ENCODE measurements at regions not wholly inside any gene's neighbourhood (a gene's known extent, or its start where the extent isn't known, plus 50 kb on each side); places are given as distances from the start of the nearest gene placed in this dataset.

DNA sequence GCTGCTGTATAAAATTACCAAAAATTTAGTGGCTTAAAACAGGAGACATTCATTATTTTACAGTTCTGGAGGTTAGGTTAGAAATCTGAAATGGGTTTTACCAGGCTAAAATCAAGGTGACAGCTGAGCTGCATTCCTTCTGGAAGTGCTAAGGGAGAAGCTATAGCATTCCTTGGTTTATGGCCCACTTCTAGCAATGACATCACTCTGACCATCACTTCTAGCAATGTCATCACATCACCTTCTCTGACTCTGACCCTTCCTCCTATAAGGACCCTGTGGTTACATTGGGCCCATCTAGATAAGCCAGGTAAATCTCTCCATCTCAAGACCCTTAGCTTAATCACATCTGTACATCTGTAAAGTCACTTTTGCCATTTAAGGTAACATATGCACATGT is 366.1 kb downstream of the EFNA5 start:
- TF ChIP-seq GABPA (IDR thresholded peaks at IDR 0.05 in 1 of 2, conservative IDR thresholded peaks at IDR 0.05 in 1 of 2) (no peak), FOXA1 (IDR thresholded peaks at IDR 0.05) (no peak), JUND (IDR thresholded peaks at IDR 0.05) (no peak), EGR1 (IDR thresholded peaks at IDR 0.05; ENCODE audit: low read depth in 2 of 2) (no peak), SP1 (IDR thresholded peaks at IDR 0.05) (no peak), YY1 (IDR thresholded peaks at IDR 0.05) (no peak), RAD21 (IDR thresholded peaks at IDR 0.05) (no peak), TAF1 (conservative IDR thresholded peaks at IDR 0.05) (no peak)
- TF ChIP-seq, protein P1, sequence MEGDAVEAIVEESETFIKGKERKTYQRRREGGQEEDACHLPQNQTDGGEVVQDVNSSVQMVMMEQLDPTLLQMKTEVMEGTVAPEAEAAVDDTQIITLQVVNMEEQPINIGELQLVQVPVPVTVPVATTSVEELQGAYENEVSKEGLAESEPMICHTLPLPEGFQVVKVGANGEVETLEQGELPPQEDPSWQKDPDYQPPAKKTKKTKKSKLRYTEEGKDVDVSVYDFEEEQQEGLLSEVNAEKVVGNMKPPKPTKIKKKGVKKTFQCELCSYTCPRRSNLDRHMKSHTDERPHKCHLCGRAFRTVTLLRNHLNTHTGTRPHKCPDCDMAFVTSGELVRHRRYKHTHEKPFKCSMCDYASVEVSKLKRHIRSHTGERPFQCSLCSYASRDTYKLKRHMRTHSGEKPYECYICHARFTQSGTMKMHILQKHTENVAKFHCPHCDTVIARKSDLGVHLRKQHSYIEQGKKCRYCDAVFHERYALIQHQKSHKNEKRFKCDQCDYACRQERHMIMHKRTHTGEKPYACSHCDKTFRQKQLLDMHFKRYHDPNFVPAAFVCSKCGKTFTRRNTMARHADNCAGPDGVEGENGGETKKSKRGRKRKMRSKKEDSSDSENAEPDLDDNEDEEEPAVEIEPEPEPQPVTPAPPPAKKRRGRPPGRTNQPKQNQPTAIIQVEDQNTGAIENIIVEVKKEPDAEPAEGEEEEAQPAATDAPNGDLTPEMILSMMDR (IDR thresholded peaks at IDR 0.05; ENCODE audit: low read depth, low read length, missing input control), result no peak
- TF ChIP-seq, protein P2, sequence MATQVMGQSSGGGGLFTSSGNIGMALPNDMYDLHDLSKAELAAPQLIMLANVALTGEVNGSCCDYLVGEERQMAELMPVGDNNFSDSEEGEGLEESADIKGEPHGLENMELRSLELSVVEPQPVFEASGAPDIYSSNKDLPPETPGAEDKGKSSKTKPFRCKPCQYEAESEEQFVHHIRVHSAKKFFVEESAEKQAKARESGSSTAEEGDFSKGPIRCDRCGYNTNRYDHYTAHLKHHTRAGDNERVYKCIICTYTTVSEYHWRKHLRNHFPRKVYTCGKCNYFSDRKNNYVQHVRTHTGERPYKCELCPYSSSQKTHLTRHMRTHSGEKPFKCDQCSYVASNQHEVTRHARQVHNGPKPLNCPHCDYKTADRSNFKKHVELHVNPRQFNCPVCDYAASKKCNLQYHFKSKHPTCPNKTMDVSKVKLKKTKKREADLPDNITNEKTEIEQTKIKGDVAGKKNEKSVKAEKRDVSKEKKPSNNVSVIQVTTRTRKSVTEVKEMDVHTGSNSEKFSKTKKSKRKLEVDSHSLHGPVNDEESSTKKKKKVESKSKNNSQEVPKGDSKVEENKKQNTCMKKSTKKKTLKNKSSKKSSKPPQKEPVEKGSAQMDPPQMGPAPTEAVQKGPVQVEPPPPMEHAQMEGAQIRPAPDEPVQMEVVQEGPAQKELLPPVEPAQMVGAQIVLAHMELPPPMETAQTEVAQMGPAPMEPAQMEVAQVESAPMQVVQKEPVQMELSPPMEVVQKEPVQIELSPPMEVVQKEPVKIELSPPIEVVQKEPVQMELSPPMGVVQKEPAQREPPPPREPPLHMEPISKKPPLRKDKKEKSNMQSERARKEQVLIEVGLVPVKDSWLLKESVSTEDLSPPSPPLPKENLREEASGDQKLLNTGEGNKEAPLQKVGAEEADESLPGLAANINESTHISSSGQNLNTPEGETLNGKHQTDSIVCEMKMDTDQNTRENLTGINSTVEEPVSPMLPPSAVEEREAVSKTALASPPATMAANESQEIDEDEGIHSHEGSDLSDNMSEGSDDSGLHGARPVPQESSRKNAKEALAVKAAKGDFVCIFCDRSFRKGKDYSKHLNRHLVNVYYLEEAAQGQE (IDR thresholded peaks at IDR 0.05), result no peak
- TF ChIP-seq, protein P3, sequence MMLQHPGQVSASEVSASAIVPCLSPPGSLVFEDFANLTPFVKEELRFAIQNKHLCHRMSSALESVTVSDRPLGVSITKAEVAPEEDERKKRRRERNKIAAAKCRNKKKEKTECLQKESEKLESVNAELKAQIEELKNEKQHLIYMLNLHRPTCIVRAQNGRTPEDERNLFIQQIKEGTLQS (IDR thresholded peaks at IDR 0.05), result no peak

Measured in liver (tissue), 3 donors.